Neural crest cell (in vitro differentiated cells): ENCODE measurements at regions not wholly inside any gene's neighbourhood (a gene's known extent, or its start where the extent isn't known, plus 50 kb on each side); places are given as distances from the start of the nearest gene placed in this dataset.
"Not testable (repeated sequence)": the region's sequence is repeated elsewhere in the genome, so short reads cannot be mapped to it uniquely, and the experiment has no call there.

Experiments
- DNase-seq: peaks from one replicate; pipeline ENCODE4 v3.0.0; 2021; ENCODE audit warnings: low read depth, mixed read lengths, low spot score
- H3K27ac Mint-ChIP-seq: one replicate; pipeline ENCODE4 v1.8.0; 2021; ENCODE audit warnings: mild to moderate bottlenecking, mixed read lengths; ENCODE audit not compliant: unreplicated experiment
- H3K27me3 Mint-ChIP-seq: 2 replicates; pipeline ENCODE4 v1.8.0; 2021; ENCODE audit warnings: low read depth, mild to moderate bottlenecking, mixed read lengths
- H3K36me3 Mint-ChIP-seq: 2 replicates; pipeline ENCODE4 v1.8.0; 2021; ENCODE audit warnings: low read depth, mild to moderate bottlenecking, mixed read lengths
- H3K4me1 Mint-ChIP-seq: 2 replicates; pipeline ENCODE4 v1.8.0; 2021; ENCODE audit warnings: mixed read lengths
- H3K4me3 Mint-ChIP-seq: one replicate; pipeline ENCODE4 v1.8.0; 2021; ENCODE audit warnings: mild to moderate bottlenecking, mixed read lengths
- H3K9me3 Mint-ChIP-seq: 2 replicates; pipeline ENCODE4 v1.8.0; 2021; ENCODE audit warnings: mixed read lengths
- CTCF ChIP-seq: fragments of 200-600 bp; sonication (generic); conservative IDR thresholded peaks from 2 replicates; pipeline ENCODE4 v1.5.0; 2021; ENCODE audit warnings: antibody characterized with exemption, mild to moderate bottlenecking

DNA sequence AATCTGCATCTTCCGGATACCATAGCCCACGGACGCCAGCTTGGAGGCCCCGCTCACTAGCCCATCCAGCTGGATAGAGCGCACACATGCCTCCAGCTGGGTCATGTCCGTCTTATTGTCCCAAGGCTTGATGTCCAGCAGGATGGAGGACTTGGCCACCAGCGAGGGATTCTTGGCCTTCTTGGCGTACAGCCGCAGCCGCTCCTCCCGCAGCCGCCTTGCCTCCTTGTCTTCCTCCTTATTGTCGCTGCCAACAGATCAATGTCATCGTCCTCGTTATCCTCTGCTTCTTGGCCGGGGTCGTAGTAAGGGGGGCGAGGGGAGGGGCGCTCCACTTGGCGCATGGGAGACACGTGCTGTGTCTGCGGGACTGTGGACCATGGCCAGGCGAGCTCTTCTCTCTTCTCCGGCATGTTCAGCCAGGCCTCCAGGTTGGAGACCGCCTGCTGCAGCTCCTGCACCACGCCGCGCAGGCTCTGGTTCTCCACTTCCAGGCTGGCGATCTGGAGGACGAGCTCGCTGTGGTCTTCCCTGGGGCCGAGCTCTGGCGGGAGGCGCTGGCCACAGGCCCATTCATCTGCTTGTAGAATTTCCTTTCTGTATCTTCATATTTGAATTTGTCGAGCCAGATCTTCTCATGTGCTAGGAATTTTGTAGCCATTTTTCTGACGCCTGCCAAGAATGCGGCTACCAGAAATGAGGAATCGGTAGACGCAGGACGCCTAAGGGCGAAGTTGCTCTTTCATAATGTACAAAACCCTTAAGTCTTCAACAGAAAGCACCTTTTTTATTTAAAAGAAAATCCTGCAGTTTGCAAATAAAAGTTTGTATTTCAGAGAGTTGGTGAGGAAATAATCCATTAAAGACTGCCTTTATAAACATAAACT, 60.1 kb upstream of the PTPRK start:
- no peaks in the 10 kb centered on the region for H3K36me3 Mint-ChIP-seq
- no peak for DNase-seq
- TF ChIP-seq CTCF: no peak
- no peaks in the 10 kb centered on the region for H3K27me3 Mint-ChIP-seq
- no peak overlapping the region for H3K4me3 Mint-ChIP-seq
- no peak overlapping the region for H3K27ac Mint-ChIP-seq
- H3K4me1 Mint-ChIP-seq: peaks cover 11% of the 10 kb centered on the region
- no peaks in the 10 kb centered on the region for H3K9me3 Mint-ChIP-seq

DNA sequence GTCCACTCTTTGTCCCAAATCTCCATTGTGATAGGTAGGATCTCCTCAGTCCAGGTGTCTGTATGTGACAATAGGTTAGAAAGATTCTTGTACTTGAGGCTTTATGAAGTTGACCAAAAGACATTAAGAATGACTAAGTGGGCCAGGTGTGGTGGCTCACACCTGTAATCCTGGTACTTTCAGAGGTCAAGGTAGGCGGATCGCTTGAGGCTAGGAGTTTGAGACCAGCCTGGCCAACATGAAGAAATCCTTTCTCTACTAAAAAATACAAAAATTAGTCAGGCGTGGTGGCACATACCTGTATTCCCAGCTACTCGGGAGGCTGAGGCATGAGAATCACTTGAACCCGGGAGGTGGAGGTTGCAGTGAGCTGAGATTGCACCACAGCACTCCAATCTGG, 54.9 kb upstream of the PTPRK start:
- not testable (repeated sequence) for H3K4me3 Mint-ChIP-seq, H3K27me3 Mint-ChIP-seq, DNase-seq

GRCh38 chr6:128574402-128574801, 54.0 kb upstream of the PTPRK start:
- Mint-ChIP-seq H3K27me3 (no peaks in the 10 kb centered on the region), H3K4me1 (peaks cover 11% of the 10 kb centered on the region), H3K9me3 (no peaks in the 10 kb centered on the region), H3K4me3 (no peak overlapping the region), H3K27ac (no peak overlapping the region), H3K36me3 (no peaks in the 10 kb centered on the region)
- TF ChIP-seq CTCF: no peak
- DNase-seq: no peak

More for the DNA sequence above, 54.9 kb upstream of the PTPRK start:
- H3K27ac Mint-ChIP-seq, H3K9me3 Mint-ChIP-seq, H3K36me3 Mint-ChIP-seq: not testable (repeated sequence)
- peaks cover 11% of the 10 kb centered on the region for H3K4me1 Mint-ChIP-seq

- Mint-ChIP-seq H3K4me3 (no peak overlapping the region), H3K4me1 (peaks cover 11% of the 10 kb centered on the region), H3K27me3 (no peaks in the 10 kb centered on the region), H3K9me3 (peaks cover 3% of the 10 kb centered on the region), H3K27ac (no peak overlapping the region), H3K36me3 (no peaks in the 10 kb centered on the region)
- no peak for TF ChIP-seq CTCF
- no peak for DNase-seq
Observed at GRCh38 chr6:128573036-128573435, 52.6 kb upstream of the PTPRK start.

- H3K4me1 Mint-ChIP-seq: peaks cover 11% of the 10 kb centered on the region
- no peak for DNase-seq
- no peak overlapping the region for H3K27ac Mint-ChIP-seq
- no peaks in the 10 kb centered on the region for H3K36me3 Mint-ChIP-seq
- no peak for TF ChIP-seq CTCF
- H3K9me3 Mint-ChIP-seq: peaks cover 3% of the 10 kb centered on the region
- no peaks in the 10 kb centered on the region for H3K27me3 Mint-ChIP-seq
- H3K4me3 Mint-ChIP-seq: no peak overlapping the region
Observed at GRCh38 chr6:128572294-128572693, 51.9 kb upstream of the PTPRK start.

- H3K36me3 Mint-ChIP-seq: no peaks in the 10 kb centered on the region
- DNase-seq: no peak
Observed at GRCh38 chr6:128570680-128571063, 50.3 kb upstream of the PTPRK start.

More at GRCh38 chr6:128570680-128571063, 50.3 kb upstream of the PTPRK start:
- Mint-ChIP-seq H3K4me1 (peaks cover under 1% of the 10 kb centered on the region), H3K27ac (no peak overlapping the region), H3K9me3 (peaks cover 3% of the 10 kb centered on the region), H3K4me3 (no peak overlapping the region), H3K27me3 (no peaks in the 10 kb centered on the region)
- no peak for TF ChIP-seq CTCF
